SK-N-SH (cell line): ENCODE measurements at regions not wholly inside any gene's neighbourhood (a gene's known extent, or its start where the extent isn't known, plus 50 kb on each side); places are given as distances from the start of the nearest gene placed in this dataset.

Experiments
- CHD2 ChIP-seq: fragments of 150-350 bp; IDR thresholded peaks from 2 replicates; pipeline ENCODE4 v1.6.1; 2018; ENCODE audit warnings: low read length; ENCODE audit not compliant: partially characterized antibody
- EP300 ChIP-seq, 2 experiments: IDR thresholded peaks; 2 replicates each; pipeline versions ENCODE4 v1.4.0 to v1.6.1; 2012; ENCODE audit warnings: borderline replicate concordance in 1 of 2, low read depth in 1 of 2, low read length in 1 of 2
- TF ChIP-seq, protein P1 (sequence below): fragments of 200-600 bp; sonication (generic); IDR thresholded peaks from 2 replicates; pipeline ENCODE4 v1.6.1; 2017; ENCODE audit warnings: antibody characterized with exemption, mild to moderate bottlenecking, moderate library complexity

GRCh38 chr2:200137691-200138090 is 168.8 kb upstream of the SPATS2L start:
- no peak for TF ChIP-seq CHD2
- TF ChIP-seq EP300 (IDR thresholded peaks at IDR 0.05; ENCODE audit: borderline replicate concordance in 1 of 2, low read depth in 1 of 2, low read length in 1 of 2) = no peak
- TF ChIP-seq, protein P1, sequence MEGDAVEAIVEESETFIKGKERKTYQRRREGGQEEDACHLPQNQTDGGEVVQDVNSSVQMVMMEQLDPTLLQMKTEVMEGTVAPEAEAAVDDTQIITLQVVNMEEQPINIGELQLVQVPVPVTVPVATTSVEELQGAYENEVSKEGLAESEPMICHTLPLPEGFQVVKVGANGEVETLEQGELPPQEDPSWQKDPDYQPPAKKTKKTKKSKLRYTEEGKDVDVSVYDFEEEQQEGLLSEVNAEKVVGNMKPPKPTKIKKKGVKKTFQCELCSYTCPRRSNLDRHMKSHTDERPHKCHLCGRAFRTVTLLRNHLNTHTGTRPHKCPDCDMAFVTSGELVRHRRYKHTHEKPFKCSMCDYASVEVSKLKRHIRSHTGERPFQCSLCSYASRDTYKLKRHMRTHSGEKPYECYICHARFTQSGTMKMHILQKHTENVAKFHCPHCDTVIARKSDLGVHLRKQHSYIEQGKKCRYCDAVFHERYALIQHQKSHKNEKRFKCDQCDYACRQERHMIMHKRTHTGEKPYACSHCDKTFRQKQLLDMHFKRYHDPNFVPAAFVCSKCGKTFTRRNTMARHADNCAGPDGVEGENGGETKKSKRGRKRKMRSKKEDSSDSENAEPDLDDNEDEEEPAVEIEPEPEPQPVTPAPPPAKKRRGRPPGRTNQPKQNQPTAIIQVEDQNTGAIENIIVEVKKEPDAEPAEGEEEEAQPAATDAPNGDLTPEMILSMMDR = no peak
